Upper lobe of left lung (tissue), 6 donors: ENCODE measurements at regions not wholly inside any gene's neighbourhood (a gene's known extent, or its start where the extent isn't known, plus 50 kb on each side); places are given as distances from the start of the nearest gene placed in this dataset.
A peak's percentile ranks its signal among the peaks of the same experiment; 100 is the strongest.

Experiments used
- ATAC-seq, 2 donors: fragments of 200-7000 bp; cut with Tn5 transposase; one replicate each; pipeline ENCODE4 v1.9.1; 2022; ENCODE audit warnings: mild to moderate bottlenecking in 2 of 2, moderate library complexity in 2 of 2; ENCODE audit not compliant: low FRiP score in 2 of 2
- DNase-seq, 2 donors: peaks; one replicate each; pipeline ENCODE4 v3.0.0-alpha.2; 2019 to 2020
- H3K27ac ChIP-seq, 4 donors: fragments of 200-600 bp; sonication (generic); one replicate each; pipeline ENCODE4 v1.5.1; 2016 to 2019
- H3K27me3 ChIP-seq, 4 donors: fragments of 200-600 bp; sonication (generic); one replicate each; pipeline ENCODE4 v1.5.1; 2017 to 2019
- H3K36me3 ChIP-seq, 4 donors: fragments of 200-600 bp; sonication (generic); one replicate each; pipeline ENCODE4 v1.5.1; 2016 to 2019
- H3K4me1 ChIP-seq, 4 donors: fragments of 200-600 bp; sonication (generic); one replicate each; pipeline ENCODE4 v1.5.1; 2018 to 2019
- H3K4me3 ChIP-seq, 4 donors: fragments of 200-600 bp; sonication (generic); one replicate each; pipeline ENCODE4 v1.5.1; 2017 to 2019; ENCODE audit warnings: mild to moderate bottlenecking in 2 of 4, moderate library complexity in 1 of 4
- H3K9me3 ChIP-seq, 4 donors: fragments of 200-600 bp; sonication (generic); one replicate each; pipeline ENCODE4 v1.5.1; 2018 to 2019
- CTCF ChIP-seq, 6 experiments: fragments of 450-650 bp in 4 of 6; fragments of 200-600 bp in 2 of 6; sonication (generic) in 2 of 6; IDR thresholded peaks; one replicate each; pipeline ENCODE4 v1.5.1; 2016 to 2019; ENCODE audit warnings: antibody characterized with exemption in 6 of 6
- EP300 ChIP-seq, 4 donors: sonication (generic); formaldehyde crosslinking; IDR thresholded peaks; one replicate each; pipeline ENCODE4 v1.5.1; 2017; ENCODE audit warnings: antibody characterized with exemption in 4 of 4, control low read depth in 2 of 4
- POLR2A ChIP-seq, 4 donors: fragments of 450-650 bp; IDR thresholded peaks; one replicate each; pipeline ENCODE4 v1.5.1; 2016 to 2017; ENCODE audit warnings: antibody characterized with exemption in 4 of 4, mild to moderate bottlenecking in 2 of 4
- POLR2AphosphoS5 ChIP-seq, 2 donors: sonication (generic); formaldehyde crosslinking; IDR thresholded peaks; one replicate each; pipeline ENCODE4 v1.5.1; 2017; ENCODE audit warnings: antibody characterized with exemption in 2 of 2
- WGBS, 2 donors: methylation state at CpG; one replicate each; pipeline ENCODE4 v1.1.5; 2017 to 2018; 5-methylcytosine and 5-hydroxymethylcytosine counted together
- donor health status: DM: no; HTN: no; CAD: no; lungs with moderate emphysema.
- donor health status: DM: no; HTN: yes; CAD: no; lungs with severe emphysema.

GRCh38 chrX:140298960-140299825, 205.7 kb downstream of the SOX3 start:
- Histone ChIP-seq H3K36me3 (no peaks in the 10 kb centered on the region), H3K27ac (no peak overlapping the region), H3K4me3 (no peak overlapping the region), H3K27me3 (no peaks in the 10 kb centered on the region), H3K9me3 (no peaks in the 10 kb centered on the region), H3K4me1 (no peaks in the 10 kb centered on the region)
- TF ChIP-seq CTCF (IDR thresholded peaks at IDR 0.05) (no peak), EP300 (IDR thresholded peaks at IDR 0.05) (no peak), POLR2A (IDR thresholded peaks at IDR 0.05) (no peak), POLR2AphosphoS5 (IDR thresholded peaks at IDR 0.05) (no peak)
- DNase-seq (peak in 1 of 2 donors; percentile 3), ATAC-seq (no peak)
- WGBS, 2 donors: 72% methylated on average over 11 of the region's 11 CpGs

GRCh38 chrX:140297273-140297672, 207.6 kb downstream of the SOX3 start:
- DNase-seq: no peak
- no peak for ATAC-seq
- TF ChIP-seq POLR2AphosphoS5 (IDR thresholded peaks at IDR 0.05): no peak
- TF ChIP-seq EP300 (IDR thresholded peaks at IDR 0.05): no peak
- no peak for TF ChIP-seq POLR2A (IDR thresholded peaks at IDR 0.05)
- TF ChIP-seq CTCF (IDR thresholded peaks at IDR 0.05): no peak
- 88 to 90% methylated on average over 1 of the region's 1 CpG for WGBS, 2 donors
- H3K4me1 ChIP-seq: no peaks in the 10 kb centered on the region
- no peak overlapping the region for H3K4me3 ChIP-seq
- no peaks in the 10 kb centered on the region for H3K27me3 ChIP-seq
- H3K36me3 ChIP-seq: no peaks in the 10 kb centered on the region
- no peak overlapping the region for H3K27ac ChIP-seq
- H3K9me3 ChIP-seq: no peaks in the 10 kb centered on the region

GRCh38 chrX:140292961-140293360, 211.9 kb downstream of the SOX3 start:
- H3K4me3 ChIP-seq: no peak overlapping the region
- no peaks in the 10 kb centered on the region for H3K9me3 ChIP-seq
- H3K27me3 ChIP-seq: no peaks in the 10 kb centered on the region
- TF ChIP-seq CTCF (IDR thresholded peaks at IDR 0.05) (no peak), EP300 (IDR thresholded peaks at IDR 0.05) (no peak), POLR2AphosphoS5 (IDR thresholded peaks at IDR 0.05) (no peak), POLR2A (IDR thresholded peaks at IDR 0.05) (no peak)
- no peaks in the 10 kb centered on the region for H3K36me3 ChIP-seq
- DNase-seq (no peak), ATAC-seq (no peak)
- H3K4me1 ChIP-seq: no peaks in the 10 kb centered on the region
- 52 to 73% methylated on average over 1 of the region's 1 CpG for WGBS, 2 donors
- no peak overlapping the region for H3K27ac ChIP-seq

- Histone ChIP-seq H3K4me3 (no peak overlapping the region), H3K27ac (no peak overlapping the region), H3K4me1 (no peaks in the 10 kb centered on the region), H3K27me3 (no peaks in the 10 kb centered on the region), H3K36me3 (no peaks in the 10 kb centered on the region), H3K9me3 (no peaks in the 10 kb centered on the region)
- no peak for TF ChIP-seq POLR2A (IDR thresholded peaks at IDR 0.05)
- no peak for TF ChIP-seq EP300 (IDR thresholded peaks at IDR 0.05)
- no peak for TF ChIP-seq POLR2AphosphoS5 (IDR thresholded peaks at IDR 0.05)
- no peak for TF ChIP-seq CTCF (IDR thresholded peaks at IDR 0.05)
- no peak for ATAC-seq
- no peak for DNase-seq
- 71 to 77% methylated on average over 2 of the region's 2 CpGs for WGBS, 2 donors
Measured at GRCh38 chrX:140292188-140292587, 212.7 kb downstream of the SOX3 start.
